ENCODE measurements at regions not wholly inside any gene's neighbourhood (a gene's known extent, or its start where the extent isn't known, plus 50 kb on each side); places are given as distances from the start of the nearest gene placed in this dataset.

DNA sequence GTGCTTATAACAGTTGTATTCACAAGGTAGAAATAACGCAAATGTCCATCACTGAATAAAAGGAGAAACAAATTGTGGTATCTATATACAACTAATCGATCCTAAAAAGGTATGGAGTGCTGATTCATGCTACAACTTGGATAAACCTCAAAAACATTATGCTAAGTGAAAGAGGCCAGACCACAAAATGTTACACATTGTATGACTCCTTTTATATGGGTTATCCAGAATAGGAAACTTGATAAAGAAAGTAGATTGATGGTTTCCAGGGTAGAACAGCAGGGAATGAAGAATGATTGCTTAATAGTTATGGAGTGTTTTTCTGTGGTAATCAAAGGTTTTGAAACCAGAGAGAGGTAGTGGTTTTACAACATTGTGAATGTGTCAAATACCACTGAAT is 432.2 kb upstream of the TRIB2 start:
- Histone ChIP-seq H3K27ac (no peak overlapping the region), H3K4me1 (peaks cover 10% of the 10 kb centered on the region), H3K27me3 (no peaks in the 10 kb centered on the region), H3K4me3 (no peak overlapping the region), H3K9me3 (no peaks in the 10 kb centered on the region), H3K36me3 (no peaks in the 10 kb centered on the region)
- no peak for DNase-seq (ENCODE audit: low spot score in 2 of 2)
- WGBS, result 71% methylated on average over 2 of the region's 2 CpGs
- TF ChIP-seq POLR2A (IDR thresholded peaks at IDR 0.05) (no peak), POLR2AphosphoS5 (IDR thresholded peaks at IDR 0.05) (no peak), EP300 (IDR thresholded peaks at IDR 0.05) (no peak)
- TF ChIP-seq, protein P1, sequence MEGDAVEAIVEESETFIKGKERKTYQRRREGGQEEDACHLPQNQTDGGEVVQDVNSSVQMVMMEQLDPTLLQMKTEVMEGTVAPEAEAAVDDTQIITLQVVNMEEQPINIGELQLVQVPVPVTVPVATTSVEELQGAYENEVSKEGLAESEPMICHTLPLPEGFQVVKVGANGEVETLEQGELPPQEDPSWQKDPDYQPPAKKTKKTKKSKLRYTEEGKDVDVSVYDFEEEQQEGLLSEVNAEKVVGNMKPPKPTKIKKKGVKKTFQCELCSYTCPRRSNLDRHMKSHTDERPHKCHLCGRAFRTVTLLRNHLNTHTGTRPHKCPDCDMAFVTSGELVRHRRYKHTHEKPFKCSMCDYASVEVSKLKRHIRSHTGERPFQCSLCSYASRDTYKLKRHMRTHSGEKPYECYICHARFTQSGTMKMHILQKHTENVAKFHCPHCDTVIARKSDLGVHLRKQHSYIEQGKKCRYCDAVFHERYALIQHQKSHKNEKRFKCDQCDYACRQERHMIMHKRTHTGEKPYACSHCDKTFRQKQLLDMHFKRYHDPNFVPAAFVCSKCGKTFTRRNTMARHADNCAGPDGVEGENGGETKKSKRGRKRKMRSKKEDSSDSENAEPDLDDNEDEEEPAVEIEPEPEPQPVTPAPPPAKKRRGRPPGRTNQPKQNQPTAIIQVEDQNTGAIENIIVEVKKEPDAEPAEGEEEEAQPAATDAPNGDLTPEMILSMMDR (IDR thresholded peaks at IDR 0.05), result no peak

DNA sequence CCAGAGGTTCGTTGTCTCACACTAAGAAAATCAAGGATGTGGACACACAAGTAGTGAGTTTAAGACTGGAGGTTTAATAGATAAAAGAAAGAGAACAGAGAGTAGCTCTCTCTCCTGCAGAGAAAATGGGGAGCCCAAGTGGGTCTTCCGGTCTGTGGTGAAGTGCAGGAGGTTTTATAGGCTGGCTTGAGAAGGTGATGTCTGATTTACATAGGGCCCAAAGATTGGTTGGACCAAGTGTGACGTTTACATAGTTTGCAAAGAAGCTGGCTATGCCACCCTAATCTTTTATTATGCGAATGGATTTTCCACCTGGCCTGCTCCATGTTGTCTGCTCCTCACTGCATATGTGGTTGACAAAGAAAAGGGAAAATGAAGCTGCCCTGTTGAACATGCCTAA is 430.4 kb upstream of the TRIB2 start:
- Histone ChIP-seq H3K27ac (no peak overlapping the region), H3K4me1 (peaks cover 10% of the 10 kb centered on the region), H3K36me3 (no peaks in the 10 kb centered on the region), H3K4me3 (no peak overlapping the region), H3K9me3 (no peaks in the 10 kb centered on the region), H3K27me3 (no peaks in the 10 kb centered on the region)
- DNase-seq (ENCODE audit: low spot score in 2 of 2), result no peak
- TF ChIP-seq, protein P1 (IDR thresholded peaks at IDR 0.05), result no peak
- no peak for TF ChIP-seq POLR2A (IDR thresholded peaks at IDR 0.05)
- TF ChIP-seq EP300 (IDR thresholded peaks at IDR 0.05), result no peak
- WGBS, result 85% methylated on average over 4 of the region's 4 CpGs

DNA sequence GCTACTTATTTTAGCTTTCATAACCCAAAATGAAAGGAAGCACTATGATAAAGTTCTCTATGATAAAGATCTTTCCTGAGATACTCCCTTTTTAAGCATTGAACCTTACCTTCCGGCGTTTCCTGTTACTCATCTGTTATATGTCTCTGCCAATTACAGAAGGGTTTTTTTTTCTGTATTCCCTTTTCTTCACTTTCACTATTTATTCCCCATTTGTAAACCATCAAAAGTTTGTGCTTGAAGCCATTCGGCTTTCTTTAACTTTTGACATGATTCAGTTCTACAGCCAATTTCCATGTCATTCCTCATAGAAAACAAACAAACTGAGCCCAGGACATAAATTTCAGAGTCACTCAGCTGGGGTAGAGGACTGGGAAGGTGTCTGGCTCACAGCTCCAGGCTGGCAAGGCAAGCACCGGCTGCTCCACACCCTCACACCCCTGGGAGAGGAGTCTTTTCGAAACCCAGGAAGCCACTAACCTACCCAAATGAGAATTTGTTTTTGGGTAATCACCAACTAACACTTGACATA is 429.4 kb upstream of the TRIB2 start:
- DNase-seq (ENCODE audit: low spot score in 2 of 2), result no peak
- Histone ChIP-seq H3K9me3 (no peaks in the 10 kb centered on the region), H3K27ac (no peak overlapping the region), H3K27me3 (no peaks in the 10 kb centered on the region), H3K4me1 (peaks cover 10% of the 10 kb centered on the region), H3K36me3 (no peaks in the 10 kb centered on the region), H3K4me3 (no peak overlapping the region)
- TF ChIP-seq, protein P1 (IDR thresholded peaks at IDR 0.05), result no peak
- TF ChIP-seq POLR2A (IDR thresholded peaks at IDR 0.05), result no peak
- WGBS, result 28% methylated on average over 5 of the region's 5 CpGs

DNA sequence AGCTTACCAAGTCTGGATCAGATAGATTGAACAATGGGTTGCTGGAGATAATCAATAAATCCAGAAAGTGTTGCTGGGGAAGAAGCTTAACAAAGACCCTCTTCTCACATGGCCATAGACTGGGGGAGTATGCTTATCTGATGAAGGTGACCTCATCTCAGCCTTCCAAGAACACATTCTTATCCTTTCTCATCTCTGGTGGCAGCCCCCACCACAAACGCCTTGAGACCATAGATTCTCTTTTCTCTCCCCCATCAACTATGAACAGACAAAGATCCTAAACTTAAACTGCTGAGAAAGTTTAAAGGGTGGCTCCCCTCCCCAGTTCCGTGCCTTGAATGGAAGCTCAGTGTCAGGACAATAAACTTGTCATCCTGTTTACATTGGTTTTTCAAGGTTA is 428.7 kb upstream of the TRIB2 start:
- 92% methylated on average over 2 of the region's 2 CpGs for WGBS
- TF ChIP-seq POLR2A (IDR thresholded peaks at IDR 0.05) (no peak), POLR2AphosphoS5 (IDR thresholded peaks at IDR 0.05) (no peak), EP300 (IDR thresholded peaks at IDR 0.05) (no peak)
- TF ChIP-seq, protein P1 (IDR thresholded peaks at IDR 0.05), result no peak
- Histone ChIP-seq H3K27ac (no peak overlapping the region), H3K9me3 (no peaks in the 10 kb centered on the region), H3K36me3 (no peaks in the 10 kb centered on the region), H3K27me3 (no peaks in the 10 kb centered on the region), H3K4me1 (peaks cover 10% of the 10 kb centered on the region), H3K4me3 (no peak overlapping the region)
- no peak for DNase-seq (ENCODE audit: low spot score in 2 of 2)

DNA sequence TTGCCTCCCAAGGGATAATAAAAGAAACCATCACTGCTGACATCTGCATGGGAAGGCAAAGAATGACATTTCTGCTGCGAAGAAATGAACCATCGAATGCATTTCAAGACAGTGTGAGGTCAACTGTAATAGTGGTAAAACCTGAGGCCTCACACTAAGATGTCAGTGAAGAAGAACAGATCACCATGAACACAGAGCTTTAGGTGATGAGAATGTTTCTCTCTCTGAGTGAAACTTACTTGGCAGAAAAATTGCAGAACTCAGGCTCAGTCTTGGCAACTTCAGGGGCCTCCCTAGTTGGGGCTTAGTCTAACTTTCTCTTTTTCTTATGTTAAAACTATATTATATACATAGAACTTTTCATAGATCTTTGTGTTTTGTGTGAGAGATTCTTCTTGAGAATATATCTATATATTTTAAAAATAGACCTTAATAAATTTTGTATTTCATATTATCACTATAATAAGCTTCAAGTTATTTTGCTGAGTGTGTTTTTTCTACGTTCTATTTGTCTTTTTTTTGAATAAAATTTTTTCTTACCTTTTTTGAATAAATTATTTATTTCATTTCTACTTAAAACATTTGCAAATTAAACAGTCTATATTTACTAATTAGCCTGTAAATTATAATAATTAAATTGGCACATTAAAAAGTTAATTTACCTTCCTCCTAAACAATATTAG is 427.5 kb upstream of the TRIB2 start:
- 88% methylated on average over 3 of the region's 3 CpGs for WGBS
- peaks cover 10% of the 10 kb centered on the region for H3K4me1 ChIP-seq

More for the DNA sequence above, 427.5 kb upstream of the TRIB2 start:
- TF ChIP-seq EP300 (IDR thresholded peaks at IDR 0.05), result no peak
- no peak for TF ChIP-seq POLR2AphosphoS5 (IDR thresholded peaks at IDR 0.05)
- no peak for TF ChIP-seq POLR2A (IDR thresholded peaks at IDR 0.05)
- TF ChIP-seq, protein P1 (IDR thresholded peaks at IDR 0.05), result no peak
- Histone ChIP-seq H3K27ac (no peak overlapping the region), H3K9me3 (no peaks in the 10 kb centered on the region), H3K27me3 (no peaks in the 10 kb centered on the region), H3K36me3 (no peaks in the 10 kb centered on the region), H3K4me3 (no peak overlapping the region)
- DNase-seq (ENCODE audit: low spot score in 2 of 2), result no peak

Data from suprapubic skin (tissue), 4 donors.